Natural killer cell treated with Interleukin-12 subunit alpha and Interleukin-12 subunit beta and Interleukin-15 and Interleukin-18, amount 100 ng/mL, for 72 hours (primary cell): ENCODE measurements at regions not wholly inside any gene's neighbourhood (a gene's known extent, or its start where the extent isn't known, plus 50 kb on each side); places are given as distances from the start of the nearest gene placed in this dataset.
"Not testable (repeated sequence)": the region's sequence is repeated elsewhere in the genome, so short reads cannot be mapped to it uniquely, and the experiment has no call there.

ENCODE experiments used
- ATAC-seq, 2 donors: fragments of 150-1000 bp; cut with Tn5 transposase in 1 of 2; sonication (Bioruptor Pico), chemical (Tn5 transposase) in 1 of 2; 2 replicates each; pipeline ENCODE4 v1.10.0; 2021
- DNase-seq: peaks from one replicate; pipeline ENCODE4 v3.0.0; 2022; ENCODE audit warnings: low spot score
- H3K27ac Mint-ChIP-seq, 2 donors: 1 replicate in 1 of 2; 2 replicates in 1 of 2; pipeline ENCODE4 v1.8.0; 2022; ENCODE audit warnings: mixed read lengths in 2 of 2, mild to moderate bottlenecking in 1 of 2, moderate library complexity in 1 of 2
- H3K27me3 Mint-ChIP-seq, 2 donors: 1 replicate in 1 of 2; 2 replicates in 1 of 2; pipeline ENCODE4 v1.8.0; 2022; ENCODE audit warnings: mixed read lengths in 2 of 2
- H3K36me3 Mint-ChIP-seq: one replicate; pipeline ENCODE4 v1.8.0; 2022; ENCODE audit warnings: mixed read lengths
- H3K4me1 Mint-ChIP-seq, 2 donors: 1 replicate in 1 of 2; 2 replicates in 1 of 2; pipeline ENCODE4 v1.8.0; 2022; ENCODE audit warnings: low read depth in 2 of 2, mixed read lengths in 2 of 2, mild to moderate bottlenecking in 1 of 2
- H3K4me3 Mint-ChIP-seq: one replicate; pipeline ENCODE4 v1.8.0; 2022; ENCODE audit warnings: mixed read lengths
- H3K9me3 Mint-ChIP-seq: 2 replicates; pipeline ENCODE4 v1.8.0; 2022; ENCODE audit warnings: mixed read lengths

DNA sequence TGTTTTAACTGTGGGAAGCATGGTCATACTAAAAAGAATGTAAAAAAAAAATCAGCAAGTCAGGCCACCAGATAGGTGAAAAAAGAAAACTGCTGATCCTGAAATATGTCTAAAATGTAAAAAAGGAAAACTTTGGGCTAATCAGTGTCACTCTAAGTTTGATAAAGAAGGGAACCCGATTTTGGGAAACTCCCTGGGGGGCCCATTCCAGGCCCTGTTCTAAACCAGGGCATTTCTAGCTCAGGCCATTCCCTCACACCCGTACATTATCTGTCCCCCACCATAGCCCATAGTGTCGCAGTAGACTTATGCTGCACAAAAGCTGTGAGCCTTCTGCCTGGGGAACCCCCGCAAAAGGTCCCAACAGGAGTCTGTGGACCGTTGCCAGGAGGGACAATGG, 1219.1 kb upstream of the TPTE start:
- H3K36me3 Mint-ChIP-seq, H3K9me3 Mint-ChIP-seq, ATAC-seq, H3K4me3 Mint-ChIP-seq, H3K4me1 Mint-ChIP-seq, H3K27me3 Mint-ChIP-seq, H3K27ac Mint-ChIP-seq: not testable (repeated sequence)
- peak; percentile 39 for DNase-seq
